ENCODE measurements at regions not wholly inside any gene's neighbourhood (a gene's known extent, or its start where the extent isn't known, plus 50 kb on each side); places are given as distances from the start of the nearest gene placed in this dataset.
A peak's percentile ranks its signal among the peaks of the same experiment; 100 is the strongest.

DNA sequence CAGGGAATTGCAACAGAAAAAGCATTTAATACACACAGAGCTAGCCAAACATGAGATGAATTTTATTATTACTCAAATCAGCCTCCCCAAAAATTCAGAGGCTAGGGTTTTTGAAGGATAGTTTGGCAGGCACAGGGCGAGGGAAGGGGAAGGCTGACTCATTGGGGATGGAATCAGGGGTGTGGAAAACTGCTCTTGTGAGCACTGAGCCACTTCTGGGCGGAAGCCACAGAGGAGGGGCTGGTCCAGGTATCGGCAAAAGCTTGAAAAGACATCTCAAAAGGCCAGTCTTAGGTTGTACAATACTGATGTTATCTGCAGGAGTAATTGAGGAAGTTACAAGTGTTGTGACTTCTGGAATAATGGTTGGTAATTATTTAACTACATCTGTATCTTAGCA, 109.4 kb downstream of the TLR5 start:
- H3K27ac ChIP-seq, result no peak overlapping the region
- no peak overlapping the region for H3K9ac ChIP-seq
- peaks cover 12% of the 10 kb centered on the region for H3K27me3 Mint-ChIP-seq (ENCODE audit: insufficient read depth, low read depth)
- H3K9me3 Mint-ChIP-seq, result peaks cover 2% of the 10 kb centered on the region
- H3K9me3 ChIP-seq (ENCODE audit: low read depth), result no peaks in the 10 kb centered on the region
- H3K4me3 ChIP-seq, result no peak overlapping the region
- no peaks in the 10 kb centered on the region for H3K36me3 ChIP-seq
- H3K4me3 Mint-ChIP-seq, result no peak overlapping the region
- peaks cover 5% of the 10 kb centered on the region for H3F3A ChIP-seq (ENCODE audit: low read depth)
- no peak overlapping the region for H2AFZ ChIP-seq (replicated peaks)
- peaks cover 12% of the 10 kb centered on the region for H3K4me1 ChIP-seq
- TF ChIP-seq, protein P1, sequence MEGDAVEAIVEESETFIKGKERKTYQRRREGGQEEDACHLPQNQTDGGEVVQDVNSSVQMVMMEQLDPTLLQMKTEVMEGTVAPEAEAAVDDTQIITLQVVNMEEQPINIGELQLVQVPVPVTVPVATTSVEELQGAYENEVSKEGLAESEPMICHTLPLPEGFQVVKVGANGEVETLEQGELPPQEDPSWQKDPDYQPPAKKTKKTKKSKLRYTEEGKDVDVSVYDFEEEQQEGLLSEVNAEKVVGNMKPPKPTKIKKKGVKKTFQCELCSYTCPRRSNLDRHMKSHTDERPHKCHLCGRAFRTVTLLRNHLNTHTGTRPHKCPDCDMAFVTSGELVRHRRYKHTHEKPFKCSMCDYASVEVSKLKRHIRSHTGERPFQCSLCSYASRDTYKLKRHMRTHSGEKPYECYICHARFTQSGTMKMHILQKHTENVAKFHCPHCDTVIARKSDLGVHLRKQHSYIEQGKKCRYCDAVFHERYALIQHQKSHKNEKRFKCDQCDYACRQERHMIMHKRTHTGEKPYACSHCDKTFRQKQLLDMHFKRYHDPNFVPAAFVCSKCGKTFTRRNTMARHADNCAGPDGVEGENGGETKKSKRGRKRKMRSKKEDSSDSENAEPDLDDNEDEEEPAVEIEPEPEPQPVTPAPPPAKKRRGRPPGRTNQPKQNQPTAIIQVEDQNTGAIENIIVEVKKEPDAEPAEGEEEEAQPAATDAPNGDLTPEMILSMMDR (IDR thresholded peaks at IDR 0.05), result no peak
- no peak for TF ChIP-seq EZH2 (IDR thresholded peaks at IDR 0.05)
- no peak for TF ChIP-seq EZH2phosphoT487 (IDR thresholded peaks at IDR 0.05)
- H3K27me3 ChIP-seq, result peaks cover 24% of the 10 kb centered on the region
- no peaks in the 10 kb centered on the region for H4K20me1 ChIP-seq (ENCODE audit: low read depth)
- H3K79me2 ChIP-seq (ENCODE audit: low read depth), result no peaks in the 10 kb centered on the region
- H3K4me2 ChIP-seq, result no peak overlapping the region
- H3K36me3 Mint-ChIP-seq, result no peaks in the 10 kb centered on the region
- no peak for DNase-seq (ENCODE audit: low spot score)
- no peak overlapping the region for H3K27ac Mint-ChIP-seq
- peaks cover 31% of the 10 kb centered on the region for H3K4me1 Mint-ChIP-seq

DNA sequence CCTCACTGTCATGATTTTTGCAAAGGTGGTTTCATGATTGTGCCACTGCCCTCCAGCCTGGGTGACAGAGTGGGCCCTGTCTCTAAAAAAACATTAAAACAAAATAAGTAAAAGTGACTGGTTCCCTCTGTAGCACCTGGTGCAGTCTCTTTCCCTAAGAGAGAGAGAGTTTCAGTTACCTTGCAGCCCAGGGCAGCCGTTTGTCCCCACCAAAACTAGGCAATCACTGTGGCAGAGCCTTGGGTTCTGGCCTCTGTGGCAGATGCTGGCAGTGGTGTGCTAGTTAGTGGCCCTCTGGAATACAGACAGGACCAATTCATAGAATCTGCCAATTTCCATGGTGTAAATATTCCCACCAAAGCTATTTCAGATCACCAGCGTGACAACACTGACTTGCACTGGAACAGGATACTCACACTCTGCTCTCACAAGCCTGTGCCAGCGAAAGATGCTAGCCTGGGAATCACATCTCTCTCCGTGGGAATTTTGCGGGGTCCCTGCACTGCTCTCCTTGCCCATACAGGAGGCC, 108.7 kb downstream of the TLR5 start:
- no peaks in the 10 kb centered on the region for H3K9me3 ChIP-seq (ENCODE audit: low read depth)
- H3K4me1 Mint-ChIP-seq, result peaks cover 28% of the 10 kb centered on the region
- H3K9ac ChIP-seq, result no peak overlapping the region
- H3K4me3 Mint-ChIP-seq, result no peak overlapping the region
- H3K36me3 Mint-ChIP-seq, result no peaks in the 10 kb centered on the region
- no peak overlapping the region for H3K27ac ChIP-seq
- peaks cover 5% of the 10 kb centered on the region for H3F3A ChIP-seq (ENCODE audit: low read depth)
- no peak overlapping the region for H3K4me3 ChIP-seq
- peaks cover 18% of the 10 kb centered on the region for H3K27me3 ChIP-seq
- no peaks in the 10 kb centered on the region for H3K79me2 ChIP-seq (ENCODE audit: low read depth)
- H3K27me3 Mint-ChIP-seq (ENCODE audit: insufficient read depth, low read depth), result peaks cover 13% of the 10 kb centered on the region
- peaks cover 2% of the 10 kb centered on the region for H3K9me3 Mint-ChIP-seq
- no peak overlapping the region for H3K27ac Mint-ChIP-seq
- H3K36me3 ChIP-seq, result no peaks in the 10 kb centered on the region
- TF ChIP-seq EZH2 (IDR thresholded peaks at IDR 0.05) (no peak), EZH2phosphoT487 (IDR thresholded peaks at IDR 0.05) (no peak)
- TF ChIP-seq, protein P1 (IDR thresholded peaks at IDR 0.05), result no peak
- H3K4me2 ChIP-seq, result no peak overlapping the region
- no peak for DNase-seq (ENCODE audit: low spot score)
- H4K20me1 ChIP-seq (ENCODE audit: low read depth), result no peaks in the 10 kb centered on the region
- no peak overlapping the region for H2AFZ ChIP-seq (replicated peaks)
- H3K4me1 ChIP-seq, result peaks cover 12% of the 10 kb centered on the region

DNA sequence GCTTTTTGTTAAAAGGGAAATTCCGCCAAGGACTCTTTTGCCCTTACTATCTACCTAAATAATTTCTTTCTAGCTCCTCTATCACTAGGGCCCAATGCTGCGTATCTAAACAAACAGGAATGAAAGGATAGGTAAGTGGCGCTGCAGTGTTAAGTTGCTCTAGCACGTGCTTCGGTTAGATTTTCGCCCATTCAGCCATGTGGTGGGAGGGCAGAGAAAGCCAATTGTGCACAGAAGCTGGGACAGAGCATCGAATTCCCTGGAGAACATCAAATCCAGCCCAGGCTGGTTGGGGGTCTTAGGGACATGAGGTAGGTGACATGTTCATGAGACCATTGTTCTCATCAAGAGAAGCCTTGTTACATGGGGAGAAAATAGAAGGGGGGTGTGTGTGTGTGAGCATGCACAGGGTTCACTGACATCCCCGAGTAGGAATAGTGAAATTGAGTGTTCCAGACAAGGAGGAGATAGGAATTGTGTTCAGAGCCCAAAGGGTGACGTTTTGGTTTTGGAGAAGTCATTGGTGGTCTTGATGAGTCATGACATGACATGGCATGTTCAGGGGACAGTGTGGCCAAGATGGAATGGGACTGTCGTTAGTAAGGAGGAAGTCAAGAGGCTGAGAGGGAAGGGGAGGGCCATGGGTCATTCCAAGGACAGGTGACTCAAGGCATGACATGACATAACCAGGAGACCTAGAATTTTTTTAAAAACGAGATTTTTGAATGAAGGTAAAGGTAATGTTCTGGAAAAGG, 107.1 kb downstream of the TLR5 start:
- Histone ChIP-seq H3K9ac (no peak overlapping the region), H4K20me1 (ENCODE audit: low read depth) (no peaks in the 10 kb centered on the region), H3K4me1 (peaks cover 3% of the 10 kb centered on the region), H3F3A (ENCODE audit: low read depth) (no peaks in the 10 kb centered on the region), H3K4me3 (no peak overlapping the region), H3K79me2 (ENCODE audit: low read depth) (no peaks in the 10 kb centered on the region), H2AFZ (replicated peaks) (no peak overlapping the region), H3K4me2 (no peak overlapping the region), H3K36me3 (no peaks in the 10 kb centered on the region), H3K9me3 (ENCODE audit: low read depth) (no peaks in the 10 kb centered on the region), H3K27me3 (peaks cover 2% of the 10 kb centered on the region), H3K27ac (no peak overlapping the region)
- Mint-ChIP-seq H3K4me1 (peaks cover 21% of the 10 kb centered on the region), H3K27ac (peak overlapping the region; percentile 50), H3K36me3 (no peaks in the 10 kb centered on the region), H3K27me3 (ENCODE audit: insufficient read depth, low read depth) (peaks cover 17% of the 10 kb centered on the region), H3K9me3 (no peaks in the 10 kb centered on the region), H3K4me3 (no peak overlapping the region)
- DNase-seq (ENCODE audit: low spot score), result no peak
- TF ChIP-seq EZH2 (IDR thresholded peaks at IDR 0.05) (no peak), EZH2phosphoT487 (IDR thresholded peaks at IDR 0.05) (no peak)
- TF ChIP-seq, protein P1 (IDR thresholded peaks at IDR 0.05), result no peak

All from neural progenitor cell (in vitro differentiated cells).